SK-N-MC (cell line): ENCODE measurements at regions not wholly inside any gene's neighbourhood (a gene's known extent, or its start where the extent isn't known, plus 50 kb on each side); places are given as distances from the start of the nearest gene placed in this dataset.

Experiments
- EZH2 ChIP-seq: fragments of 200-600 bp; sonication (generic); IDR thresholded peaks from one replicate; pipeline ENCODE4 v1.6.1; 2017; ENCODE audit warnings: antibody characterized with exemption
- FOXP2 ChIP-seq: optimal IDR thresholded peaks from 2 replicates; pipeline ENCODE3; 2011; ENCODE audit warnings: mild to moderate bottlenecking, moderate library complexity; ENCODE audit not compliant: insufficient read depth; ENCODE audit errors: extremely low read length, control extremely low read depth
- POLR2AphosphoS5 ChIP-seq: IDR thresholded peaks from 2 replicates; pipeline ENCODE4 v1.6.1; 2012; ENCODE audit warnings: mild to moderate bottlenecking, low read depth, low read length, borderline replicate concordance

- TF ChIP-seq POLR2AphosphoS5 (no peak), EZH2 (no peak), FOXP2 (no peak)
Observed at GRCh38 chr13:47564041-47564440, 437.0 kb downstream of the SUCLA2 start.
